Astrocyte (in vitro differentiated cells and primary cell): ENCODE measurements at regions not wholly inside any gene's neighbourhood (a gene's known extent, or its start where the extent isn't known, plus 50 kb on each side); places are given as distances from the start of the nearest gene placed in this dataset.

Experiments
- EZH2 ChIP-seq: IDR thresholded peaks from 2 replicates; pipeline ENCODE4 v1.6.1; 2012; ENCODE audit warnings: mild to moderate bottlenecking, low read length, inconsistent platforms; ENCODE audit not compliant: insufficient read depth
- TF ChIP-seq, protein P1 (sequence below): IDR thresholded peaks from 2 replicates; pipeline ENCODE4 v1.5.1; 2011; ENCODE audit warnings: low read depth, mild to moderate bottlenecking, inconsistent platforms, low read length, moderate library complexity; ENCODE audit not compliant: insufficient read depth

- TF ChIP-seq, protein P1, sequence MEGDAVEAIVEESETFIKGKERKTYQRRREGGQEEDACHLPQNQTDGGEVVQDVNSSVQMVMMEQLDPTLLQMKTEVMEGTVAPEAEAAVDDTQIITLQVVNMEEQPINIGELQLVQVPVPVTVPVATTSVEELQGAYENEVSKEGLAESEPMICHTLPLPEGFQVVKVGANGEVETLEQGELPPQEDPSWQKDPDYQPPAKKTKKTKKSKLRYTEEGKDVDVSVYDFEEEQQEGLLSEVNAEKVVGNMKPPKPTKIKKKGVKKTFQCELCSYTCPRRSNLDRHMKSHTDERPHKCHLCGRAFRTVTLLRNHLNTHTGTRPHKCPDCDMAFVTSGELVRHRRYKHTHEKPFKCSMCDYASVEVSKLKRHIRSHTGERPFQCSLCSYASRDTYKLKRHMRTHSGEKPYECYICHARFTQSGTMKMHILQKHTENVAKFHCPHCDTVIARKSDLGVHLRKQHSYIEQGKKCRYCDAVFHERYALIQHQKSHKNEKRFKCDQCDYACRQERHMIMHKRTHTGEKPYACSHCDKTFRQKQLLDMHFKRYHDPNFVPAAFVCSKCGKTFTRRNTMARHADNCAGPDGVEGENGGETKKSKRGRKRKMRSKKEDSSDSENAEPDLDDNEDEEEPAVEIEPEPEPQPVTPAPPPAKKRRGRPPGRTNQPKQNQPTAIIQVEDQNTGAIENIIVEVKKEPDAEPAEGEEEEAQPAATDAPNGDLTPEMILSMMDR, result no peak
- no peak for TF ChIP-seq EZH2
Measured at GRCh38 chr2:142588269-142588668, 289.2 kb upstream of the KYNU start.
